Gastrocnemius medialis (tissue), 4 donors: ENCODE measurements at regions not wholly inside any gene's neighbourhood (a gene's known extent, or its start where the extent isn't known, plus 50 kb on each side); places are given as distances from the start of the nearest gene placed in this dataset.

Source experiments
- ATAC-seq, 2 donors: fragments of 150-250 bp; one replicate each; pipeline ENCODE4 v1.9.1; 2016
- DNase-seq, 2 donors: peaks; one replicate each; pipeline ENCODE4 v3.0.0-alpha.2; 2019
- H3K27ac ChIP-seq, 4 donors: fragments of 200-600 bp; sonication (generic); 1 replicate in 1 of 4; 2 replicates in 3 of 4; pipeline ENCODE4 v1.5.1; 2016 to 2018; ENCODE audit warnings: mild to moderate bottlenecking in 2 of 4, moderate library complexity in 1 of 4
- H3K27me3 ChIP-seq, 3 donors: fragments of 200-600 bp; sonication (generic) in 2 of 3; 1 replicate in 1 of 3; 2 replicates in 2 of 3; pipeline versions ENCODE4 v1.5.1 to v1.6.0; 2016 to 2019; ENCODE audit warnings: mild to moderate bottlenecking in 1 of 3, moderate library complexity in 1 of 3
- H3K36me3 ChIP-seq, 2 donors: fragments of 200-600 bp; sonication (generic) in 1 of 2; one replicate each; pipeline ENCODE4 v1.5.1; 2017 to 2018
- H3K4me1 ChIP-seq, 2 donors: fragments of 200-600 bp; sonication (generic) in 1 of 2; one replicate each; pipeline ENCODE4 v1.5.1; 2016 to 2017; ENCODE audit warnings: mild to moderate bottlenecking in 2 of 2
- H3K4me3 ChIP-seq, 4 donors: fragments of 200-600 bp; sonication (generic) in 3 of 4; 1 replicate in 1 of 4; 2 replicates in 3 of 4; pipeline ENCODE4 v1.5.1; 2016 to 2019; ENCODE audit warnings: mild to moderate bottlenecking in 2 of 4
- H3K9me3 ChIP-seq, 3 donors: fragments of 200-600 bp; sonication (generic) in 2 of 3; 1 replicate in 1 of 3; 2 replicates in 2 of 3; pipeline ENCODE4 v1.5.1; 2016 to 2019
- CTCF ChIP-seq, 5 experiments: fragments of 450-650 bp in 3 of 5; fragments of 200-600 bp in 2 of 5; sonication (generic) in 2 of 5; IDR thresholded peaks in 4 of 5; conservative IDR thresholded peaks in 1 of 5; 1 replicate in 4 of 5; 2 replicates in 1 of 5; pipeline ENCODE4 v1.5.1; 2016 to 2019; ENCODE audit warnings: antibody characterized with exemption in 5 of 5, mild to moderate bottlenecking in 3 of 5, moderate library complexity in 3 of 5
- POLR2A ChIP-seq, 2 donors: fragments of 450-650 bp; IDR thresholded peaks; one replicate each; pipeline ENCODE4 v1.6.1; 2017; ENCODE audit warnings: antibody characterized with exemption in 2 of 2, mild to moderate bottlenecking in 2 of 2, moderate library complexity in 2 of 2
- in situ Hi-C, 4 donors: fragments of 200-750 bp; cut with MboI; loops; one replicate each; pipeline versions ENCODE4 v1.15.0 to v1.8.0; 2017; ENCODE audit warnings: low sequenced_read_pairs in 4 of 4
- intact Hi-C: fragments of 100-400 bp; cut with DNase I; formaldehyde crosslinking; loops from one replicate; pipeline ENCODE4 v1.15.1; 2023; ENCODE audit warnings: low total_unique reads

DNA sequence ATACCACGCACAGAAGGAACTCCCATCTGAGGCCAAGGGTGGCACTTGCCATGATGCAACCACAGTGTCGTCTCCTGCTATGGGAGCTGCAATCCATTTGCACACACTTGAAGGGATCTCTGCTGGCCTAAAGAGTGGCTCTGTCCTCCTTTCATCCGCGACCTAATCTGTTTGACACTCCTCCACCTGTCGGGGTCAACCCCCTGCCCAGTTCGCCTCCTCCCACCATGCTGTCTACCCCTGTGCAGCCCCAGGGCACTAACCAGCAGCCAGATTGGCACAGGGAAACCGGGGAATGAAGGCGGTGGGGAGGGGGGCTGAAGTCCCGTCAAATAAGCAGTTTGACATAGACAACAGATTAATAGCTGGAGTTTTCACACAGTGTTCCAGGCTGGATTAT lies 58.1 kb upstream of the FOXQ1 start:
- DNase-seq (no peak), ATAC-seq (no peak)
- no peaks in the 10 kb centered on the region for H3K9me3 ChIP-seq
- intact Hi-C loops (no loop called here), in situ Hi-C loops (no loop called here)
- no peak overlapping the region for H3K27ac ChIP-seq
- H3K27me3 ChIP-seq = no peaks in the 10 kb centered on the region
- no peak for TF ChIP-seq POLR2A (IDR thresholded peaks at IDR 0.05)
- no peak for TF ChIP-seq CTCF (IDR thresholded peaks at IDR 0.05 in 4 of 5, conservative IDR thresholded peaks at IDR 0.05 in 1 of 5)
- no peaks in the 10 kb centered on the region for H3K36me3 ChIP-seq
- H3K4me1 ChIP-seq = no peaks in the 10 kb centered on the region
- no peak overlapping the region for H3K4me3 ChIP-seq

- DNase-seq = no peak
- intact Hi-C loops = no loop called here
- Histone ChIP-seq H3K36me3 (no peaks in the 10 kb centered on the region), H3K27me3 (no peaks in the 10 kb centered on the region), H3K9me3 (no peaks in the 10 kb centered on the region), H3K4me1 (no peaks in the 10 kb centered on the region), H3K4me3 (no peak overlapping the region), H3K27ac (no peak overlapping the region)
- no peak for ATAC-seq
- in situ Hi-C loops = no loop called here
- TF ChIP-seq CTCF (IDR thresholded peaks at IDR 0.05 in 4 of 5, conservative IDR thresholded peaks at IDR 0.05 in 1 of 5) (no peak), POLR2A (IDR thresholded peaks at IDR 0.05) (no peak)
Measured at GRCh38 chr6:1251198-1252155, 60.4 kb upstream of the FOXQ1 start.

GRCh38 chr6:1250489-1251197 lies 61.3 kb upstream of the FOXQ1 start:
- intact Hi-C loops (no loop called here), in situ Hi-C loops (no loop called here)
- no peak overlapping the region for H3K27ac ChIP-seq
- ATAC-seq = no peak
- no peak for DNase-seq
- H3K4me1 ChIP-seq = no peaks in the 10 kb centered on the region
- H3K36me3 ChIP-seq = no peaks in the 10 kb centered on the region
- TF ChIP-seq POLR2A (IDR thresholded peaks at IDR 0.05) (no peak), CTCF (IDR thresholded peaks at IDR 0.05 in 4 of 5, conservative IDR thresholded peaks at IDR 0.05 in 1 of 5) (no peak)
- H3K27me3 ChIP-seq = no peaks in the 10 kb centered on the region
- H3K9me3 ChIP-seq = no peaks in the 10 kb centered on the region
- H3K4me3 ChIP-seq = no peak overlapping the region

DNA sequence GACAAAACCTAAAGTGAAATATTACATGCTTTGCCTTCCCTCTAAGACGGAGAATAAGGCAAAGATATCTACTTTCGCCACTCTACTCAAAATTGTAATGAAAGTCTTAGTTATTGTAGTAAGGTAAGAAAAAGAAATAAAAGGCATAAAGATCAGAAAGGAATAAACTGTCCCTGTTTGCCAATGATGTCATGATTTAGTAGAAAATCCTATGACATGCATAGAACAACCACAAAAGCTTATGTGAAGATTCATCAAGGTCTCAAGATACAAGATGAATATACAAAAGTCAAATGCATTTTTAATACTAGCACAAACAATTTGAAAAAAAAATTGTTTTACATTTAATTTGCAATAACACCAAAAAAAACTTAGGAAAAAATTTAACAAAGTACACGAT lies 64.0 kb upstream of the FOXQ1 start:
- ATAC-seq = no peak
- no peak for TF ChIP-seq CTCF (IDR thresholded peaks at IDR 0.05 in 4 of 5, conservative IDR thresholded peaks at IDR 0.05 in 1 of 5)
- TF ChIP-seq POLR2A (IDR thresholded peaks at IDR 0.05) = no peak
- intact Hi-C loops = no loop called here
- Histone ChIP-seq H3K36me3 (no peaks in the 10 kb centered on the region), H3K4me3 (no peak overlapping the region), H3K4me1 (no peaks in the 10 kb centered on the region), H3K27me3 (no peaks in the 10 kb centered on the region), H3K9me3 (no peaks in the 10 kb centered on the region), H3K27ac (no peak overlapping the region)
- DNase-seq = no peak
- in situ Hi-C loops = no loop called here
